DMS53 (cell line): ENCODE measurements at regions not wholly inside any gene's neighbourhood (a gene's known extent, or its start where the extent isn't known, plus 50 kb on each side); places are given as distances from the start of the nearest gene placed in this dataset.

Source experiments
- DNase-seq: peaks from one replicate; lab custom pipeline; 2025; lab: John Stamatoyannopoulos, UW

GRCh38 chr4:124177647-124178425, 534.7 kb downstream of the ANKRD50 start:
- DNase-seq, result peak; percentile 81

GRCh38 chr4:124178449-124179021, 534.0 kb downstream of the ANKRD50 start:
- peak; percentile 67 for DNase-seq

GRCh38 chr4:124179506-124180186, 532.9 kb downstream of the ANKRD50 start:
- DNase-seq, result no peak

- DNase-seq, result no peak
These were observed 531.5 kb downstream of the ANKRD50 start for GRCh38 chr4:124181039-124181438.

GRCh38 chr4:124183231-124183630, 529.3 kb downstream of the ANKRD50 start:
- no peak for DNase-seq

GRCh38 chr4:124183926-124184325, 528.6 kb downstream of the ANKRD50 start:
- DNase-seq, result no peak

- DNase-seq, result no peak
These were observed 527.7 kb downstream of the ANKRD50 start for GRCh38 chr4:124184792-124185191.

GRCh38 chr4:124188595-124188994, 523.9 kb downstream of the ANKRD50 start:
- no peak for DNase-seq

GRCh38 chr4:124189545-124189944, 523.0 kb downstream of the ANKRD50 start:
- DNase-seq, result peak; percentile 25

GRCh38 chr4:124191329-124191728, 521.2 kb downstream of the ANKRD50 start:
- no peak for DNase-seq

- no peak for DNase-seq
These were observed 520.0 kb downstream of the ANKRD50 start for GRCh38 chr4:124192544-124192943.

GRCh38 chr4:124199185-124199584, 513.3 kb downstream of the ANKRD50 start:
- DNase-seq, result no peak

- DNase-seq, result no peak
These were observed 512.8 kb downstream of the ANKRD50 start for GRCh38 chr4:124199755-124200154.

GRCh38 chr4:124201636-124202035, 510.9 kb downstream of the ANKRD50 start:
- DNase-seq, result no peak

GRCh38 chr4:124202099-124202498, 510.4 kb downstream of the ANKRD50 start:
- no peak for DNase-seq

GRCh38 chr4:124203613-124204238, 508.8 kb downstream of the ANKRD50 start:
- no peak for DNase-seq

GRCh38 chr4:124206779-124207605, 505.5 kb downstream of the ANKRD50 start:
- no peak for DNase-seq

- DNase-seq, result no peak
These were observed 503.3 kb downstream of the ANKRD50 start for GRCh38 chr4:124209211-124209610.

- no peak for DNase-seq
These were observed 502.9 kb downstream of the ANKRD50 start for GRCh38 chr4:124209626-124210025.

- no peak for DNase-seq
These were observed 501.8 kb downstream of the ANKRD50 start for GRCh38 chr4:124210746-124211145.

- no peak for DNase-seq
These were observed 499.5 kb downstream of the ANKRD50 start for GRCh38 chr4:124212815-124213630.
